ENCODE measurements at regions not wholly inside any gene's neighbourhood (a gene's known extent, or its start where the extent isn't known, plus 50 kb on each side); places are given as distances from the start of the nearest gene placed in this dataset.

- Histone ChIP-seq H3K27me3 (no peaks in the 10 kb centered on the region), H3K4me1 (ENCODE audit: low read depth) (no peaks in the 10 kb centered on the region), H3K27ac (no peak overlapping the region), H3K36me3 (no peaks in the 10 kb centered on the region), H3K4me3 (no peak overlapping the region), H3K9me3 (ENCODE audit: low read depth) (no peaks in the 10 kb centered on the region)
- DNase-seq (ENCODE audit: low read depth in 1 of 2, low spot score in 1 of 2) = no peak
- no peak for TF ChIP-seq CTCF (IDR thresholded peaks at IDR 0.05; ENCODE audit: low read depth, low read length)
Measured at GRCh38 chr9:108607607-108608006, 248.2 kb downstream of the ACTL7B start.

DNA sequence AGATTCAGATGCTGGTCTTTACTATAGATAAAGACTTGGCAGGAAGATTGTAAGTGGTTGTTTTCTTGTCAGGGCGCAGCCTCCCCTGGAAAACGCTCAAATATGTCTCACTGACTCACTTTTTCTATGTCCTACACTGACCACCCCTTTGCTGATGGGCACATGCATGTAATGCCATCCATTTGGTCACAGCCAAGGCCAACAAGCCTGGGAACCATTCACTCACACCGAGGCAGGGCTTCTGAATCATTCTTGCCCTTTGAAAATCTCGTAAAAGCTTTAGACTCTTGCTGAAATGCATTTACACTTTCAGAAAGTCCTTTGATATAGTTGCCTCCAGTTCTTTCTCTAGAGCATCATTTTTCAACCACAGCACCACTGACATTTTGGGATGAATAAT is 249.4 kb downstream of the ACTL7B start:
- no peaks in the 10 kb centered on the region for H3K4me1 ChIP-seq (ENCODE audit: low read depth)

GRCh38 chr9:108603141-108603540 is 252.6 kb downstream of the ACTL7B start:
- Histone ChIP-seq H3K36me3 (no peaks in the 10 kb centered on the region), H3K27ac (no peak overlapping the region)

More for the DNA sequence above, 249.4 kb downstream of the ACTL7B start:
- no peak for TF ChIP-seq CTCF (IDR thresholded peaks at IDR 0.05; ENCODE audit: low read depth, low read length)
- DNase-seq (ENCODE audit: low read depth in 1 of 2, low spot score in 1 of 2) = no peak
- no peak overlapping the region for H3K27ac ChIP-seq
- no peaks in the 10 kb centered on the region for H3K36me3 ChIP-seq
- H3K4me3 ChIP-seq = no peak overlapping the region
- no peaks in the 10 kb centered on the region for H3K9me3 ChIP-seq (ENCODE audit: low read depth)
- peaks cover 3% of the 10 kb centered on the region for H3K27me3 ChIP-seq

DNA sequence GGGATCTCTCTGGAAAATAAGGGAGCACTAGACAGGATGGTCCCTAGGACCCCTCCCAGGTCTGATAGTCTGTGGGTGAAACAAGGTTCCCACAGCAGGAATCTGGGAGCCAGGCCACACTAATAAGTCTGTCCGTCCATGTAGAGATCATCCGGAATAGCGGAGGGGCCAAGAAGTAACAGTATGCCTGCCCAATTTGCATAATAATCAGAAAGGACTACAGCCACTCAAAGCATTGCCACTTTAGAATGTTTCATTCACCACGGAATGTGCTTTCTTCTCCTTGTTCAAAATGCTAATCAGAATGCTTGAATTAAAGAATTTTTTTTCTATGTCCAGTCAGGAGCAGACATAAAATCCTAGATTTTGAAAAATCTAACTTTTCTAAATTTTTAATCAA is 254.9 kb downstream of the ACTL7B start:
- TF ChIP-seq CTCF (IDR thresholded peaks at IDR 0.05; ENCODE audit: low read depth, low read length) = no peak
- no peaks in the 10 kb centered on the region for H3K36me3 ChIP-seq
- DNase-seq (ENCODE audit: low read depth in 1 of 2, low spot score in 1 of 2) = no peak
- no peak overlapping the region for H3K27ac ChIP-seq
- H3K4me1 ChIP-seq (ENCODE audit: low read depth) = no peaks in the 10 kb centered on the region
- H3K27me3 ChIP-seq = peaks cover 3% of the 10 kb centered on the region
- no peaks in the 10 kb centered on the region for H3K9me3 ChIP-seq (ENCODE audit: low read depth)
- no peak overlapping the region for H3K4me3 ChIP-seq

More at GRCh38 chr9:108603141-108603540, 252.6 kb downstream of the ACTL7B start:
- no peaks in the 10 kb centered on the region for H3K9me3 ChIP-seq (ENCODE audit: low read depth)
- TF ChIP-seq CTCF (IDR thresholded peaks at IDR 0.05; ENCODE audit: low read depth, low read length) = no peak
- no peak overlapping the region for H3K4me3 ChIP-seq
- H3K27me3 ChIP-seq = peaks cover 3% of the 10 kb centered on the region
- no peak for DNase-seq (ENCODE audit: low read depth in 1 of 2, low spot score in 1 of 2)
- no peaks in the 10 kb centered on the region for H3K4me1 ChIP-seq (ENCODE audit: low read depth)

DNA sequence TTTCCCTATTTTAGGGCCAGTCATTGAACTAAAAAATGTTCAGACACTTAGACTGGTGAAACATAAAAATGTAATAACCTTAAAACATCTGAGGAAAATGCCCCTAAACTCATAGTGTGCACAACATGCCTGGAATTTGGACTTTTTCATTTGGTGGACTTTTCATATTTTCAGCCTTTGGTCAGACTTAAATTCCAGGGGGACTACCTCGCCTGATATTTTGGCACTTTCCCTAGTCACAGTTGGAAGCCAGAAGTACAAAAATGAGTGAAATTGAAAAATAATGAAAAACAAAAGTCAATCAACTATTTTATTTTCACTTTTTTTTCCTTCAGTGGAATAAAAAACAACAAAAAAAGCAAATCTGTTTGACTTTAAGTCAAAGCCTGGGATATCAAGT is 256.2 kb downstream of the ACTL7B start:
- DNase-seq (ENCODE audit: low read depth in 1 of 2, low spot score in 1 of 2) = no peak
- Histone ChIP-seq H3K27me3 (peaks cover 3% of the 10 kb centered on the region), H3K4me3 (no peak overlapping the region), H3K36me3 (no peaks in the 10 kb centered on the region), H3K4me1 (ENCODE audit: low read depth) (no peaks in the 10 kb centered on the region), H3K27ac (no peak overlapping the region), H3K9me3 (ENCODE audit: low read depth) (no peaks in the 10 kb centered on the region)
- no peak for TF ChIP-seq CTCF (IDR thresholded peaks at IDR 0.05; ENCODE audit: low read depth, low read length)

GRCh38 chr9:108591121-108591520 is 264.7 kb downstream of the ACTL7B start:
- Histone ChIP-seq H3K4me3 (no peak overlapping the region), H3K9me3 (ENCODE audit: low read depth) (no peaks in the 10 kb centered on the region), H3K27ac (no peak overlapping the region), H3K36me3 (no peaks in the 10 kb centered on the region), H3K4me1 (ENCODE audit: low read depth) (no peaks in the 10 kb centered on the region), H3K27me3 (no peaks in the 10 kb centered on the region)
- no peak for TF ChIP-seq CTCF (IDR thresholded peaks at IDR 0.05; ENCODE audit: low read depth, low read length)
- DNase-seq (ENCODE audit: low read depth in 1 of 2, low spot score in 1 of 2) = no peak
